GM21367 (cell line): ENCODE measurements at regions not wholly inside any gene's neighbourhood (a gene's known extent, or its start where the extent isn't known, plus 50 kb on each side); places are given as distances from the start of the nearest gene placed in this dataset.
"Not testable (repeated sequence)": the region's sequence is repeated elsewhere in the genome, so short reads cannot be mapped to it uniquely, and the experiment has no call there.

Experiments used
- ATAC-seq: cut with Tn5 transposase; IDR thresholded peaks from one replicate; pipeline ENCODE4 v1.9.1; 2021; ENCODE audit not compliant: unreplicated experiment

- ATAC-seq, result no peak
Observed at GRCh38 chr5:10921160-10921559, 160.1 kb upstream of the DAP start.

- no peak for ATAC-seq
Observed at GRCh38 chr5:10920400-10920799, 159.4 kb upstream of the DAP start.

- ATAC-seq, result no peak
Observed at GRCh38 chr5:10914741-10915480, 153.9 kb upstream of the DAP start.

GRCh38 chr5:10913841-10914240 is 152.8 kb upstream of the DAP start:
- ATAC-seq, result no peak

- no peak for ATAC-seq
Observed at GRCh38 chr5:10913181-10913810, 152.3 kb upstream of the DAP start.

- no peak for ATAC-seq
Observed at GRCh38 chr5:10912435-10912834, 151.4 kb upstream of the DAP start.

GRCh38 chr5:10910261-10910660 is 149.2 kb upstream of the DAP start:
- ATAC-seq, result no peak

- ATAC-seq, result no peak
Observed at GRCh38 chr5:10904862-10905432, 143.9 kb upstream of the DAP start.

GRCh38 chr5:10903786-10904560 is 142.9 kb upstream of the DAP start:
- no peak for ATAC-seq

- ATAC-seq, result no peak
Observed at GRCh38 chr5:10902145-10902544, 141.1 kb upstream of the DAP start.

GRCh38 chr5:10898514-10898913 is 137.5 kb upstream of the DAP start:
- ATAC-seq, result no peak

GRCh38 chr5:10896016-10896415 is 135.0 kb upstream of the DAP start:
- no peak for ATAC-seq

- no peak for ATAC-seq
Observed at GRCh38 chr5:10894445-10895054, 133.5 kb upstream of the DAP start.

- ATAC-seq, result no peak
Observed at GRCh38 chr5:10892911-10893215, 131.8 kb upstream of the DAP start.

- ATAC-seq, result no peak
Observed at GRCh38 chr5:10892147-10892910, 131.3 kb upstream of the DAP start.

GRCh38 chr5:10891193-10891592 is 130.2 kb upstream of the DAP start:
- no peak for ATAC-seq

- no peak for ATAC-seq
Observed at GRCh38 chr5:10886497-10886896, 125.5 kb upstream of the DAP start.

- ATAC-seq, result no peak
Observed at GRCh38 chr5:10885026-10885425, 124.0 kb upstream of the DAP start.

- ATAC-seq, result not testable (repeated sequence)
Observed at GRCh38 chr5:10883945-10884344, 122.9 kb upstream of the DAP start.

- ATAC-seq, result no peak
Observed at GRCh38 chr5:10880934-10881333, 119.9 kb upstream of the DAP start.

GRCh38 chr5:10876996-10877395 is 116.0 kb upstream of the DAP start:
- not testable (repeated sequence) for ATAC-seq
